Mesenchymal stem cell (in vitro differentiated cells and primary cell): ENCODE measurements at regions not wholly inside any gene's neighbourhood (a gene's known extent, or its start where the extent isn't known, plus 50 kb on each side); places are given as distances from the start of the nearest gene placed in this dataset.

Experiments used
- DNase-seq: peaks from one replicate; pipeline ENCODE4 v3.0.0-alpha.2; 2013
- H2AFZ ChIP-seq: one replicate; pipeline ENCODE4 v1.6.1; 2013; ENCODE audit warnings: low read depth, mild to moderate bottlenecking, control low read depth, inconsistent platforms, low read length, moderate library complexity
- H2AK5ac ChIP-seq: 2 replicates; pipeline ENCODE4 v1.6.1; 2013; ENCODE audit warnings: low read length, moderate library complexity, mild to moderate bottlenecking, inconsistent platforms; ENCODE audit not compliant: severe bottlenecking
- H2BK120ac ChIP-seq: one replicate; pipeline ENCODE4 v1.6.1; 2013; ENCODE audit warnings: low read depth, mild to moderate bottlenecking, inconsistent platforms, low read length, moderate library complexity
- H2BK12ac ChIP-seq, 2 experiments: one replicate each; pipeline ENCODE4 v1.6.1; 2013; ENCODE audit warnings: inconsistent platforms in 2 of 2, low read length in 2 of 2, mild to moderate bottlenecking in 2 of 2, moderate library complexity in 2 of 2, control low read depth in 1 of 2
- H2BK15ac ChIP-seq: one replicate; pipeline ENCODE4 v1.6.1; 2013; ENCODE audit warnings: mild to moderate bottlenecking, low read depth, inconsistent platforms; ENCODE audit not compliant: poor library complexity, severe bottlenecking
- H2BK5ac ChIP-seq: 2 replicates; pipeline ENCODE4 v1.6.1; 2013; ENCODE audit warnings: low read depth, mild to moderate bottlenecking, low read length, control low read depth, inconsistent platforms; ENCODE audit not compliant: poor library complexity, severe bottlenecking
- H3K14ac ChIP-seq, 2 experiments: one replicate each; pipeline ENCODE4 v1.6.1; 2013; ENCODE audit warnings: inconsistent platforms in 2 of 2, low read length in 2 of 2, control low read depth in 1 of 2, mild to moderate bottlenecking in 1 of 2, moderate library complexity in 1 of 2
- H3K18ac ChIP-seq, 2 experiments: one replicate each; pipeline ENCODE4 v1.6.1; 2013; ENCODE audit warnings: inconsistent platforms in 2 of 2, low read length in 2 of 2, control low read depth in 1 of 2, low read depth in 1 of 2, mild to moderate bottlenecking in 1 of 2
- H3K23ac ChIP-seq, 2 experiments: one replicate each; pipeline ENCODE4 v1.6.1; 2013; ENCODE audit warnings: inconsistent platforms in 2 of 2, low read length in 2 of 2, mild to moderate bottlenecking in 2 of 2, moderate library complexity in 2 of 2, control low read depth in 1 of 2
- H3K27ac ChIP-seq: 2 replicates; pipeline ENCODE4 v1.5.1; 2013; ENCODE audit warnings: mild to moderate bottlenecking, moderate library complexity, low read length, control low read depth, inconsistent platforms; ENCODE audit not compliant: poor library complexity, severe bottlenecking
- H3K27me3 ChIP-seq, 2 experiments: 2 replicates each; pipeline versions ENCODE4 v1.6.1 to v1.7.0; 2013; ENCODE audit warnings: low read length in 2 of 2, mild to moderate bottlenecking in 2 of 2, moderate library complexity in 2 of 2, control low read depth in 1 of 2, inconsistent platforms in 1 of 2; ENCODE audit not compliant: control insufficient read depth in 1 of 2, insufficient read depth in 1 of 2
- H3K36me3 ChIP-seq, 2 experiments: 2 replicates each; pipeline versions ENCODE4 v1.6.1 to v1.7.0; 2013; ENCODE audit warnings: low read length in 2 of 2, control low read depth in 1 of 2, inconsistent platforms in 1 of 2, low read depth in 1 of 2, mild to moderate bottlenecking in 1 of 2; ENCODE audit not compliant: insufficient read depth in 2 of 2, control insufficient read depth in 1 of 2
- H3K4ac ChIP-seq, 2 experiments: one replicate each; pipeline ENCODE4 v1.6.1; 2013; ENCODE audit warnings: inconsistent platforms in 2 of 2, low read length in 2 of 2, mild to moderate bottlenecking in 2 of 2, moderate library complexity in 2 of 2, control low read depth in 1 of 2, low read depth in 1 of 2
- H3K4me1 ChIP-seq: 2 replicates; pipeline ENCODE4 v1.6.1; 2013; ENCODE audit warnings: low read depth, low read length, control low read depth; ENCODE audit not compliant: control insufficient read depth, insufficient read depth
- H3K4me2 ChIP-seq: 2 replicates; pipeline ENCODE4 v1.6.1; 2013; ENCODE audit warnings: low read length, mild to moderate bottlenecking, inconsistent platforms; ENCODE audit not compliant: poor library complexity, severe bottlenecking
- H3K4me3 ChIP-seq, 2 experiments: 2 replicates each; pipeline versions ENCODE4 v1.5.1 to v1.7.0; 2013; ENCODE audit warnings: low read length in 2 of 2, mild to moderate bottlenecking in 2 of 2, control low read depth in 1 of 2, low read depth in 1 of 2; ENCODE audit not compliant: insufficient read depth in 1 of 2
- H3K79me1 ChIP-seq: replicated peaks from 2 replicates; pipeline ENCODE4 v1.6.1; 2013; ENCODE audit warnings: mild to moderate bottlenecking, control low read depth, low read length, inconsistent platforms; ENCODE audit not compliant: poor library complexity, severe bottlenecking
- H3K9ac ChIP-seq: 2 replicates; pipeline ENCODE4 v1.7.0; 2013; ENCODE audit warnings: mild to moderate bottlenecking, low read length, moderate library complexity
- H3K9me3 ChIP-seq: 2 replicates; pipeline ENCODE4 v1.7.0; 2013; ENCODE audit warnings: mild to moderate bottlenecking, low read length; ENCODE audit not compliant: control insufficient read depth
- H4K8ac ChIP-seq: one replicate; pipeline ENCODE4 v1.6.1; 2013; ENCODE audit warnings: inconsistent platforms, mild to moderate bottlenecking, low read length, moderate library complexity
- H4K91ac ChIP-seq: one replicate; pipeline ENCODE4 v1.6.1; 2013; ENCODE audit warnings: mild to moderate bottlenecking, low read length, inconsistent platforms
- WGBS: methylation state at CpG from one replicate; pipeline ENCODE4 v1.1.7; 2013; ENCODE audit warnings: mixed read lengths; 5-methylcytosine and 5-hydroxymethylcytosine counted together

GRCh38 chr12:124129132-124129531, 156.1 kb downstream of the ZNF664 start:
- peaks cover 11% of the 10 kb centered on the region for H3K4me1 ChIP-seq
- no peak overlapping the region for H3K9ac ChIP-seq
- no peak overlapping the region for H3K14ac ChIP-seq
- no peak overlapping the region for H2AFZ ChIP-seq
- no peaks in the 10 kb centered on the region for H3K36me3 ChIP-seq
- H2BK12ac ChIP-seq, result no peak overlapping the region
- H3K79me1 ChIP-seq, result no peaks in the 10 kb centered on the region
- H2BK120ac ChIP-seq, result no peak overlapping the region
- H2AK5ac ChIP-seq, result no peak overlapping the region
- H3K4me2 ChIP-seq, result no peak overlapping the region
- H4K91ac ChIP-seq, result no peak overlapping the region
- H3K4me3 ChIP-seq, result no peak overlapping the region
- WGBS, result 97% methylated on average over 5 of the region's 9 CpGs
- H3K4ac ChIP-seq, result no peak overlapping the region
- no peak for DNase-seq
- no peak overlapping the region for H3K23ac ChIP-seq
- H3K27me3 ChIP-seq, result peaks cover 0 to 29% of the 10 kb centered on the region in 2 experiments
- H4K8ac ChIP-seq, result no peak overlapping the region
- H3K18ac ChIP-seq, result no peak overlapping the region
- H2BK15ac ChIP-seq, result no peak overlapping the region
- H3K9me3 ChIP-seq, result no peaks in the 10 kb centered on the region
- no peak overlapping the region for H2BK5ac ChIP-seq
- H3K27ac ChIP-seq, result no peak overlapping the region

- Histone ChIP-seq H2BK5ac (no peak overlapping the region), H2AFZ (no peak overlapping the region), H3K4me1 (peaks cover 3% of the 10 kb centered on the region), H3K4me3 (no peak overlapping the region), H3K23ac (no peak overlapping the region), H3K14ac (no peak overlapping the region), H2AK5ac (no peak overlapping the region), H3K27ac (no peak overlapping the region), H3K36me3 (no peaks in the 10 kb centered on the region), H4K91ac (no peak overlapping the region), H3K9ac (no peak overlapping the region), H2BK12ac (no peak overlapping the region), H4K8ac (no peak overlapping the region), H3K18ac (no peak overlapping the region), H3K4me2 (no peak overlapping the region), H3K79me1 (no peaks in the 10 kb centered on the region), H3K4ac (no peak overlapping the region), H3K9me3 (no peaks in the 10 kb centered on the region), H2BK120ac (no peak overlapping the region), H2BK15ac (no peak overlapping the region), H3K27me3 (peaks cover 0 to 19% of the 10 kb centered on the region in 2 experiments)
- 23% methylated on average over 9 of the region's 9 CpGs for WGBS
- peak; percentile 15 for DNase-seq
Observed at GRCh38 chr12:124130691-124131591, 157.9 kb downstream of the ZNF664 start.

GRCh38 chr12:124131659-124132058, 158.6 kb downstream of the ZNF664 start:
- Histone ChIP-seq H3K4ac (no peak overlapping the region), H2BK12ac (no peak overlapping the region), H3K36me3 (no peaks in the 10 kb centered on the region), H3K23ac (no peak overlapping the region), H3K27ac (no peak overlapping the region), H2AK5ac (no peak overlapping the region), H4K91ac (no peak overlapping the region), H2BK120ac (no peak overlapping the region), H3K9ac (no peak overlapping the region), H3K4me2 (no peak overlapping the region), H3K14ac (no peak overlapping the region), H2BK5ac (no peak overlapping the region), H4K8ac (no peak overlapping the region), H3K79me1 (no peaks in the 10 kb centered on the region), H3K9me3 (no peaks in the 10 kb centered on the region), H3K4me3 (no peak overlapping the region), H2BK15ac (no peak overlapping the region), H2AFZ (no peak overlapping the region), H3K18ac (no peak overlapping the region), H3K4me1 (peaks cover 3% of the 10 kb centered on the region), H3K27me3 (peaks cover 0 to 14% of the 10 kb centered on the region in 2 experiments)
- DNase-seq, result no peak
- 54% methylated on average over 5 of the region's 5 CpGs for WGBS

- Histone ChIP-seq H3K79me1 (no peaks in the 10 kb centered on the region), H3K4me3 (no peak overlapping the region), H2AK5ac (no peak overlapping the region), H3K9ac (no peak overlapping the region), H2BK15ac (no peak overlapping the region), H3K23ac (no peak overlapping the region), H3K4me1 (peaks cover 3% of the 10 kb centered on the region), H3K9me3 (peaks cover 5% of the 10 kb centered on the region), H3K4me2 (no peak overlapping the region), H3K36me3 (no peaks in the 10 kb centered on the region), H4K91ac (no peak overlapping the region), H2BK5ac (no peak overlapping the region), H2BK120ac (no peak overlapping the region), H3K18ac (no peak overlapping the region), H4K8ac (no peak overlapping the region), H2AFZ (no peak overlapping the region), H3K4ac (no peak overlapping the region), H3K27ac (no peak overlapping the region), H2BK12ac (no peak overlapping the region), H3K27me3 (peaks cover 0 to 6% of the 10 kb centered on the region in 2 experiments), H3K14ac (no peak overlapping the region)
- WGBS, result 94% methylated on average over 1 of the region's 2 CpGs
- DNase-seq, result no peak
Observed at GRCh38 chr12:124132530-124132929, 159.5 kb downstream of the ZNF664 start.
